HG02623 (cell line): ENCODE measurements at regions not wholly inside any gene's neighbourhood (a gene's known extent, or its start where the extent isn't known, plus 50 kb on each side); places are given as distances from the start of the nearest gene placed in this dataset.
"Not testable (repeated sequence)": the region's sequence is repeated elsewhere in the genome, so short reads cannot be mapped to it uniquely, and the experiment has no call there.

Source experiments
- ATAC-seq: cut with Tn5 transposase; IDR thresholded peaks from one replicate; pipeline ENCODE4 v1.9.1; 2021; ENCODE audit warnings: moderate library complexity; ENCODE audit not compliant: unreplicated experiment

DNA sequence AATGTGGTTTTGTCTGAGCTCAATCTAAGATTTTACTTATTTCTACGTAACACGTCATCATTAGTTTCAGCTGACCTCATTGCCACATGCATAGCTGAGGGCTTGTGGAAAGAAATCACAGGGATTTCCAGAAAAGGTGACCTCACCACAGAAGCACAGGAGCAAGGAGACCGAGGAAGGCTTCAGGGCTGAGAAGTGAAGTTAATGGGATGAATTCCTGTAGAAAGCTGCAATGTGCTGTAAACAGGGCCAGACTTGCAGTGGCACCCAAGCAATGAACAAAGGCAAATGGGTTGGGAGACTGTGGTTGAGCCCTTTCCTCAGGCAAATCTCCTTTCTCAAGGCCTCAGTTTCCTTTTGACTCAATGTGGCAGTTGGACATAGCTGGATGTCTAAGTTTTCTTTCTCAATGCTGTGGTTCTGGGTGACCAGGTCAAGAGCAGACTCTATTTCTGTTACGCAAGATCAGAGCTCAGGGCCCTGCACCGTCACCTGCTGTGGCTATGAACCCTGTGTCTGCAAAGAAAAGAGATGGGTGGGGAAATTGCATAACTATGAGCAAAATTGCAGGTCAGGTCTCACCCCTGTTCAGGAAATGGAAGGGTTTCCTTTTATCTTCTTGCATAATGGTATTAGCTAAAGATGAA is 252.2 kb upstream of the TBL1XR1 start:
- ATAC-seq: peak; percentile 86

- no peak for ATAC-seq
These were observed 254.0 kb upstream of the TBL1XR1 start for GRCh38 chr3:177451301-177451750.

GRCh38 chr3:177451864-177452830 is 254.9 kb upstream of the TBL1XR1 start:
- no peak for ATAC-seq

DNA sequence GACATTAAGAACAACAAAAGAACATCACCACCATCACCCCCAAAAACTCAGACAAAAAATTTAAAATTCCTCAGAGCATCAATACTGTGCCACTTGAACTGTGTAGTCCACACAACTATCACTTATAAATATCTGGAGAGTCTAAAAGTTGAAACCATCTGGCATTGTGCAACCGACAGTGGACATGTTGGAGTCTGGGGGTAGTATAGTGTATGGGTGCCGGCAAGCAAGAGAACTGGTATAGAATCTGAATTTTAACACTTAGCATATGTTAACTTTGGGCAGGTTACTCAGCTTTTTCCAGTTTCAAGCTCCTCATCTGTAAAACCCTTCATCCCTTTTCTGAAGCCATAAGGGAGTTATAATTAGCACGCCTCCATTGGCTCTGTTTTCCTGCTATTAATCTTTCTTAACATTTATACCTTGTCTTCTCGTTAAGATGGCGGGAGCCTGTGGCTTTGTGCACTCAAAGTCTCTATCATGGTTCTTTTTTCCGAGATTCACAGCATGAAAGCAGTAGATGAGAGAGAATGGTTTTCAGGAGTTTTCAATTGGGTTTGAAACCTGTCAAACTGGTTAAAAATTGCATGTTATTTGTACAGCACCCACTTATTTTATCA is 255.7 kb upstream of the TBL1XR1 start:
- ATAC-seq: no peak

DNA sequence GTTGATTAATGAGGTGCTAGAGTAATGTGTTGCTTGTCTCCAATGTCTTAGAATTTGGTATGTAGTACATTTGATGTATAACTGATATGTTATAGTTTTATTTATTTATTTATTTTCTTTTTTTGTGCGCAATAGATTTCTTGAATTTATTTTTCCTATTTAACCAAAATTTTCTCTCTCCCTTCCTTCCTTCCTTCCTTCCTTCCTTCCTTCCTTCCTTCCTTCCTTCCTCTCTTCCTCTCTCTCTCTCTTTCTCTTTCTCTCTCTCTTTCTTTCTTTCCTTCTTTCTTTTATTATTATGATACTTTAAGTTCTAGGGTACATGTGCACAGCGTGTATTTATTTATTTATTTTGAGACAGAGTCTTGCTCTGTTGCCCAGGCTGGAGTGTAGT is 256.2 kb upstream of the TBL1XR1 start:
- no peak for ATAC-seq

- ATAC-seq: not testable (repeated sequence)
These were observed 259.9 kb upstream of the TBL1XR1 start for GRCh38 chr3:177457204-177457603.

GRCh38 chr3:177459401-177459800 is 262.1 kb upstream of the TBL1XR1 start:
- ATAC-seq: no peak

DNA sequence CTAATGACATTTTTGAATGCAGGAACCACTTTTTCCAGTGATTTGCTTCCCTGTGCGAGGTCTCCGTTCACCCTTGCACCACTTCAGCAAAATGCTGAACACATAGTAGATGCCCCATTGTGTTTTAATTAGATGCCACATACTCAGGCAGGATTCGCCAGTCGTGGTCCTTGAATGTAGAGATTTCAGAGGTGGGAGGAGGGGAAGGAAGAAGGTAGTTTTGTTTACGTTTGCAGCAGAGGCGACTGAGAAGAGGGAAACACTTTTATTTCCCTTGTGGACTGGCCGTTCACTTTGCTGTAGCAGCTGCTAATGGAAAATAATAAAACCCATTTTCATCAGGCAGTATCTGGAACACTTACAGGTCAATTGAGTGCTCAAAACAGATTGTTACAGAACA is 262.8 kb upstream of the TBL1XR1 start:
- no peak for ATAC-seq

DNA sequence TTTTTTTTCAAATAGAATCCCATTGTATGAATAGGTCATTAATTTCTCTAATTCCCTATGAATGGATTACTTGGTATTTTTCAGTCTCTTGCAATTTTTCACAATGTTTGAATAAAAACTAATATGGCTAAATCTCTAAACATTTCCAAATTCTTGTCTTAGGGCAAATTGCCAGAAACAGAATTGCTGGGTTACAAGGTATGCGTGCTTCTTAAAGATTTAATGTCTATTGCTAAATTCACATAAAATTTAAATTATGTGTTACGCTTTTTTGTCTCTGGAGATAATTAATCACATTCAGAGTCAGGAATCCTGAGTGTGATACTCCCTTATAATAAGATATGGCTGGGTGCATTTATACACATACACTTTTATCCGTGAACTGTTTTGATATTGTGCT is 264.5 kb upstream of the TBL1XR1 start:
- ATAC-seq: no peak

GRCh38 chr3:177463341-177463740 is 266.1 kb upstream of the TBL1XR1 start:
- ATAC-seq: not testable (repeated sequence)

- ATAC-seq: no peak
These were observed 266.6 kb upstream of the TBL1XR1 start for GRCh38 chr3:177463863-177464262.

GRCh38 chr3:177464392-177465256 is 267.3 kb upstream of the TBL1XR1 start:
- ATAC-seq: no peak

DNA sequence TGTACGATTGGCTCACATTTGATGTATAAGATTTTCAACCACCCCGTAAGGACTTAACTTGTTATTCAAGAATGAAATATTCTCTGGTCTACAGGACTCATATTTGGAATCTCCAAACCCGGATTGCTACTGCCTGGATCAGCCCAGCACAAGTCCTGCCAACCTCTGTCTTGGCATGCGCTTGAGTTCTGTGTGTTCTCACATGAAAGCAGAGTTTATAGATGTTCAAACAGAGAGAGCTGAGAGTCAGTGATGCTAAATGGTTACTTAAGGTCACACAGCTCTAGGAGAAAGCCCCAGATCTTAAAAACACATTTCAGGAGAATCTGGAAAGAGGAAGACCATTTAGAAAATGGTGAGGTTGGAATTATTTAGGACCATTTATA is 268.0 kb upstream of the TBL1XR1 start:
- ATAC-seq: no peak

- ATAC-seq: no peak
These were observed 268.8 kb upstream of the TBL1XR1 start for GRCh38 chr3:177466074-177466473.

DNA sequence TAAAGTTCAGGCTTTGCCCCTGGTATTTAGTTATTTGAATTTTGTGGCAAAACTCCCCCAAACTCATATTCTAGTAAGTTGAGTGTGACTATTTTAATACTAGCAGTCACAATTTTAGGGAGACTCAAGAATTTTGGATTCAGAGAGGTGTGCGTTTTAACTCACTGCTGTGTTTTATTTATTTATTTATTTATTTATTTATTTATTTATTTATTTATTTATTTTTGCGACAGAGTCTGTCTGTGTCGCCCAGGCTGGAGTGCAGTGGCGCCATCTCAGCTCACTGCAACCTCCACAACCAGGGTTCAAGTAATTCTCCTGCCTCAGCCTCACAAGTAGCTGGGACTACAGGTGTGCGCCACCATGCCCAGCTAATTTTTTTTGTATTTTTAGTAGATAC is 269.3 kb upstream of the TBL1XR1 start:
- ATAC-seq: not testable (repeated sequence)

DNA sequence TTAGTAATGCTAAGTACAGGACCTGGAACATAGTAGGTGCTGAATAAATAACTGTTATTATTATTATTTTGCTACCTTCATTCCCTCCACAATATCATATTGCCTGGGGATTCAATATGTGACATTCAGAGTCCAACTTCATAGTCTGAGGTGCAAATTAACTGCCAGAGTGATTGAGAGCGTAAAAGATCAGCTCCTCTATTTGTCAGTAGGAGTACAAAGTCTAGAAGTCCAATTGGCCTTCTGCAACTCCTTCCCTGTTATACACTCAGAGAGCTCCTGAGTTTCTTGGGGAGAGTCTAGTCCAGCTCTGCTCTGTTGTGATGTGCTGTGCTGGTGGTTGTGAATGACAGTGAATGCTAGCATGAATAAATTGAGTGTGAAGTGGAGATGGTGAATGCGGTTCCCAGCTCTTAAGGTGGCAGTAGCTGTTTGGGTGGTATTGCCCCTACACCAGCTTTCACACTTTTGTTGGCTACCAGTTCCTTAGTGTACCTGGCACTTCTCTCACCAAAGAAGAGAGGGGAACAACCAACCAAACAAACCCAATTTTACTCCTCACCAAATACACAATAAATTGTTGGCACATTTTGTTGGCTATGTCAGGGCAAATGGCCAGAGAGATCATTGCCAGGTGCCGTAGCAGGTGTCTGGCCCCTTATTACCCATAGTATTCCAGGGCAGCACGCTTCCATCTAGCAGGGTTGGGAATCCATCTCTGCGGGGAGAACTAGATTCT is 270.1 kb upstream of the TBL1XR1 start:
- ATAC-seq: no peak

- no peak for ATAC-seq
These were observed 271.0 kb upstream of the TBL1XR1 start for GRCh38 chr3:177468331-177468730.

DNA sequence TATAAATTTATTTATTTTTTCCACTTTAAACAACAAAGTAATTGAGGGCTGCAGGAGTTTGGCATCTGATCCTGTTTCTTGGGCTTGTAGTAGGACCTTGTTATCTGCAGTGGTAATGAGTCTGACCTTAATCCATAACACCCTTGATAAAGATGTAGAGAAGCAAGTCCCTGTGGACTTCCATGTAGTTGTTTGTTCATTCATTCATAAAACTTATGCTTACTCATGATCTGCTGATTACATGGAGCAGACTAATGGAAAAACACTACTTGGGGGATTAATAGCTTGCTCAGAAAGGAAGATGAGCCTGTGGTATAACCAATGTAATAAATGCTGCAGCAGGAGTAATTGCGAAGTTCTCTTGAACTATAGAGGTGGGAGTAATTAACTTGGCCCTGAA is 271.5 kb upstream of the TBL1XR1 start:
- ATAC-seq: no peak

GRCh38 chr3:177469216-177469615 is 271.9 kb upstream of the TBL1XR1 start:
- ATAC-seq: no peak
